AG04449 (cell line): ENCODE measurements at regions not wholly inside any gene's neighbourhood (a gene's known extent, or its start where the extent isn't known, plus 50 kb on each side); places are given as distances from the start of the nearest gene placed in this dataset.

Experiments
- CTCF ChIA-PET: fragments of 350-600 bp; formaldehyde crosslinking; extraction: SDS; loops from one replicate; lab custom pipeline; 2021; ENCODE audit warnings: antibody characterized with exemption; lab: Yijun Ruan, JAX
- POLR2A ChIA-PET: fragments of 400-600, 350-600 bp; formaldehyde crosslinking; extraction: SDS; loops from one replicate; lab custom pipeline; 2020; ENCODE audit warnings: antibody characterized with exemption, inconsistent platforms; lab: Yijun Ruan, JAX
- DNase-seq: peaks from one replicate; pipeline ENCODE4 v3.0.0-alpha.2; 2010; ENCODE audit warnings: low read depth, low spot score
- H3K4me3 ChIP-seq: 2 replicates; pipeline ENCODE4 v1.5.1; 2011; ENCODE audit warnings: low read depth, mild to moderate bottlenecking, control low read depth, low read length
- CTCF ChIP-seq: IDR thresholded peaks from one replicate; pipeline ENCODE4 v1.5.1; 2011; ENCODE audit warnings: mild to moderate bottlenecking, moderate library complexity, low read length, control low read depth, inconsistent platforms; ENCODE audit not compliant: insufficient read depth; ENCODE audit errors: missing control alignments

- TF ChIP-seq CTCF: no peak
- ChIA-PET POLR2A (no interaction called here), CTCF (no interaction called here)
- no peak for DNase-seq
- no peak overlapping the region for H3K4me3 ChIP-seq
These were observed 876.4 kb upstream of the SEL1L start for GRCh38 chr14:82410064-82410463.

GRCh38 chr14:82411298-82411697 is 877.6 kb upstream of the SEL1L start:
- CTCF ChIA-PET: no interaction called here
- TF ChIP-seq CTCF: no peak

GRCh38 chr14:82412545-82412944 is 878.9 kb upstream of the SEL1L start:
- POLR2A ChIA-PET: no interaction called here
- TF ChIP-seq CTCF: no peak
- CTCF ChIA-PET: no interaction called here
- DNase-seq: no peak
- H3K4me3 ChIP-seq: no peak overlapping the region

More at GRCh38 chr14:82411298-82411697, 877.6 kb upstream of the SEL1L start:
- POLR2A ChIA-PET: no interaction called here
- no peak for DNase-seq
- no peak overlapping the region for H3K4me3 ChIP-seq

DNA sequence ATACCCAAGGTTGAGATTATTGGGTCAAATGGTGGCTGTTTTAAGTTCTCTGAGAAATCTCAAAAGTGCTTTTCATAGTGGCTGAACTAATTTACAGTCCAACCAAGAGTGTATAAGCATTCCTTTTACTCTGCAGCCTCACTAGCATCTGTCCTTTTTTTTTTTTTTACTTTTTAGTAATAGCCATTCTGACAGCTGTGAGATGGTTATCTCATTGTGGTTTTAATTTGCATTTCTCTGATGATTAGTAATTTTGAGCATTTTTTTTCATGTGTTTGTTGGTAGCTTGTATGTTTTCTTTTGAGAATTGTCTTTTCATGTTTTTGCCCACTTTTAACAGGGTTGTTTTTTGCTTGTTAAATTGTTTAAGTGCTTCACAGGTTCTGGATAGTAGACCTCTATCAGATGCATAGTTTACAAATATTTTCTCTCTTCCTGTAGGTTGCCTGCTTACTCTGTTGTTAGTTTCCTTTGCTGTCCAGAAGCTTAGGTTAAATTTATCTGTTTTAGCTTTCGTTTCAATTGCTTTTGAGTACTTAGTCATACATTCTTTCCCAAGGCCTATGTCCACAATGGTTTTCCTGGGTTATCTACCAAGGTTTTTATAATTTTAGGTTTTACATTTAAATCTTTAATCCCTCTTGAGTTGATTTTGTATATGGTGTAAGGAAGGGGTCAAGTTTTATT is 881.3 kb upstream of the SEL1L start:
- TF ChIP-seq CTCF: no peak
- ChIA-PET CTCF (no interaction called here), POLR2A (no interaction called here)
- DNase-seq: no peak
- H3K4me3 ChIP-seq: no peak overlapping the region

DNA sequence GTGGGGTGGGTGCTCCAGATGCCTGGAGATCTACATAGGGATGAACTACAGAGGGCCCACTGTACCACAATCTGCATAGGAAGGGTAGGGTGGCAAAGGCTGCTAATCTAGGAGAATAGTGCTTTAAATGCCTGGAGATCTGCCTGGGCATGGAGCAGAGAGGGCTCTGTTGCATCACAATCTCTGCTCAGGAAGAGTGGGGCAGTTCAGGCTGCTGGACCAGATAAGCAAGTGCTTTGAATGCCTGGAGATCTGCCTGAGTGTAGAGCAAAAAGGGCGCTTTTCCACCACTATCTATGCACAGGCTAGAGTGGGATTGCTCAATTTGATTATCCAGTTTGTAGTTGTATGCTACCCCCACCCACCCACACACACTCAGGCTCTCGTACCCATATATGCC is 886.3 kb upstream of the SEL1L start:
- H3K4me3 ChIP-seq: no peak overlapping the region
- CTCF ChIA-PET: no interaction called here
- no peak for TF ChIP-seq CTCF
- POLR2A ChIA-PET: no interaction called here
- DNase-seq: no peak

DNA sequence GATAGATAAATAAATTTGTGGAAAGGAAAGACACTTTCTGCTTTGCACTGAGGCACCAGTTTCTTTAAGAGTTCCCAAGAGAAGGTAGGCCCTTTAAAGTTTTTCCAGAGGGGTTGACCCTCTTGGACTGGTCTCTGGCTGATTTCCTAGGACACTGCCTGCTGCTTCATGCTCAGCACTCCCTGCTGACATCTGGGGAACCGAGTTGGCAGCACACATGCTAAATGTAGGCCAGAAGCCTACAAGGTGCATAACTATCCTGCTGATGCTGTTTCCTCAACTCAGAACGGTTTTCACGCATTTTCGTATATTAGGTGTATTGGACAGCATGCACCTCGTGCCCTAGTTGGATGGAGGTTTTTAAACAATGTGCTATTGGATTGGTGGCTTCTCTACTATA is 887.2 kb upstream of the SEL1L start:
- ChIA-PET CTCF (no interaction called here), POLR2A (no interaction called here)
- no peak for DNase-seq

More for the DNA sequence above, 887.2 kb upstream of the SEL1L start:
- no peak overlapping the region for H3K4me3 ChIP-seq
- no peak for TF ChIP-seq CTCF
